Dermis blood vessel endothelial cell (primary cell): ENCODE measurements at regions not wholly inside any gene's neighbourhood (a gene's known extent, or its start where the extent isn't known, plus 50 kb on each side); places are given as distances from the start of the nearest gene placed in this dataset.
"Not testable (repeated sequence)": the region's sequence is repeated elsewhere in the genome, so short reads cannot be mapped to it uniquely, and the experiment has no call there.

Source experiments
- DNase-seq: peaks from one replicate; pipeline ENCODE4 v3.0.0; 2010

DNA sequence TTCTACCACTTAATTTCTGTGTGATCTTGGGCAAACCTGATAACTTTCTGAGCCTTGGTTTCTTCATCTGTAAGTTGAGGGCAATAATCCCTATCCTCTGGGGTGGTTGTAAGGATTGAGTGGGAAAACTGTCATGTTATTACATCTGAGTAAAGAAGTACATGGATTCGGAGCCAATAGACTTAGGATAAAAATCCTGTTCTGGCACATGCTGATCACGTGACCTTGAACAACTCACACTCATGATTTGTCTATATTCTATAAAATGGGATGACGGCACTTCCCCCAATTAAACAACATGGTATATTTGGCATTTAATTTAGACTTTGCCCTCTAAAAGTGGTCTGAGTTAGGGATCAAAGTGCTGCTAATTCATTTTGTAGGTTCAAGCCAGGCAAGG, 315.5 kb downstream of the PLPP3 start:
- DNase-seq: no peak

DNA sequence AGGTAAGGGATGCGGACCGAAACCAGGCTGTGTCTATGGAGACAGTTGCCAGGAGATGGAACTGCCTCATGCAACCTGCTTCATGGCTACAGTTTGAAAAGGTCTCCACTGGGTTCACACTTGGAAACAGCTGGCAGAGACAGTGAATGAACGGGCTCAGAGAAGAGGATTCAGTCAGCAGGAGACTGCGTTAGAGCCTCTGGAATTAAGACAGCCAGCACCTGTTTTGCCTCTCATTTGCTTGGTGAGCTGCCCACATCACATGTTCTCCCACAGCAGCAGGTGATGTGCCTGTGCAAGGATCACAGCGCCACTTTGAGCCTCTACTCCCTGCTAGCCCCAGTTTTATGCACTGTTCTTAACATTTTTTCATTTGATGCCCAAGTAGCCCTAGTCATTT, 321.0 kb downstream of the PLPP3 start:
- DNase-seq: no peak

DNA sequence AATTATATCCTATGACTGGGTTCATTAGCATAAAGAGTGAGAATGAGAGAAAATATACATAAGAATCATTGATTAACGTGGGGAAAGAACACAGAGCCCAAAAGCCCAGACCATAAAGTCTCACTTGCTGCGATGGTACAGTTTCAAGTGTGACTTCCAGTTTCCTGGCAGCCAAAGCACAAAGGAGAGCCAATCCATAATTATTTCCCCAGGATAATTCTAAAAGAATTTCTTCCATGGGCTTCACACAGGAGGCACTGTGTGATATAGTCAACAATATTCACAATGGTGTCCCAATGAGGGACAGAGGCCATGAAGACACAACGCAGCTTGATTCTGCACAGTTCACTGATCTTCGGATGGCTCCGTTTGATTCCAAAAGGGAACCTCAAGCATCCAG, 321.6 kb downstream of the PLPP3 start:
- DNase-seq: no peak

DNA sequence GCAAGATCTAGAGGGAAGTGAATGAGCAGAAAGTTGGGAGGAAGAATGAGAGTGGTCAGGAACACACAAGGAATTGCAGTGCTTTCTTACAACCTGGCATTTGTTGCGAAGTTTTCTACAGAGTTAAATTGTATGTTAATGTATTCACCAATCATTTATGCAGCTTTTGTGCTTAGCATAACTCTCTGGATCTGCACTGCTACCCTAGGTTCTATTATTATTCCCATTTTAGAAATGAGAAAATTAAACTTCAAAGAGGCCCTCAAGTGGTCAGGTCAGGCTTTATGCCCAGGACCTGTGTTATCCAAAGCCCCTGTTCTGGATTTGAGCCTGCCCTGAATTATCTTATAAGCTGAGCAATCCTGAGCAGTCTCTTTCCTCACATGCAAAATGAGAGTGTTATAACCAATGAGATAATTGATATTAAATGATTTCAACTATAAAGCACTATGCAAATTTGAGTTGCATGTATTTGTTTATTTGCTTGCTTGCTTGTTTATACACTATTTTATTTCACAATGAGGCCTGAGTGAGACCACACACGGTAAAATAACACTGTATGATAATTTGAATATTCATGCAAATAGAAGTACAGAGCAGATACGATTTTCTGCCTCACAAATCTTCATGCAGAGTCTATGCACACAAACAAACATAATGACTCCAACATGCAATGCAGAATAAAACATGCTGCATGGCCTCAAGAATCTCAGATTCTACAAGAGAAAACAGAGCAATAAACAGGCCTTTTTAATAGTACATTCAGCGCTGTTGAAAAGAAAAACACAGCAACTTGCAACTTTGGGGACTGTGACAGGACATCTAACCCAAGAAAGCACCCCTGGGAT, 323.0 kb downstream of the PLPP3 start:
- no peak for DNase-seq

DNA sequence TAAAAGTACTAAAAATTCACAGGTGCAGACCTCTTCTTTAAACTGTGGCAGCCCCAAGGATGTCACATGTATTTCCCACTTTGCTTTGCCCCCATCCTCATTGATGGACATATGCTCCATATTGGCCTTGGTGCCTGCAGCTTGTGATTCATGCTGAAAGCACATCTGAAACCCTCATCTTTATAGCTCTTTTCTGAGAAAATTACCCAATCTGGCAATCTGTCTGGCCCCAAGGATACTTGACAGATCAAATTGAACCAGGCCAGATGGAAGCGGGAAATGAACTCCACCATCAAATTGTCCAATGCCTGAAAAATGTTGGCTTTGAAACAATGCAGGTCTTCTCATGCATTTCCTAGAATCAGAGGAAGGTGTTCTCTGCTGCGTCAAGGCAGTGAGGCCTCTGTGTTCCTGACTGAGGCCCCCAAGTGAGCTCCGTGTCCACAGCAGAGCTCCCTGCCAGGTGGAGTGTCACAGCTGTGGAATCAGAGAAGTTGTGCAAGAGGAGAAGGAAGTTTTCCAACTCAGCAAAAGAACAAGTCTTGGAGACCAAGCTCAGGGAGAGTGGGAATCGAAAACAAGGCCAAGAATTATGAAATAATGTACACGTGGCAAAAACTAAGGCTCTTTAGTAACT, 323.7 kb downstream of the PLPP3 start:
- DNase-seq: no peak

DNA sequence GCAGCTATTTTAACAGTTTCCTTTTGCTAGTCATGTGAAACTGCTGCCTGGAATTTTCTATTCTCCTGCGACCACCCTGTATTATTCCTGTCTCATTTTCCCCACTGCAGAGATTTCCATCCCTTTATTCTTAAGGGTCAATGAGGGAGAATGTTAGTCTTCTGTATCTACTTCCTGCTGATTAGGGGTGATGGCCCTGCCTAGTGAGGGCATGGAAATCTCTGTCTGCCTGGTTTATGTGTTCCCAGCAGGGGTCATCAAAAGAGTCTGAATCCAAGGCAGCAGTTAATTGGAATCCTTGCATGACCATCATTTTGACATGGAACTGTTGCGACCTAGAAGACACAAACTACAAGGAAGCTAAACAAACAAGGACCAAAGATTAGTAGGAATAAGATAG, 325.2 kb downstream of the PLPP3 start:
- no peak for DNase-seq

DNA sequence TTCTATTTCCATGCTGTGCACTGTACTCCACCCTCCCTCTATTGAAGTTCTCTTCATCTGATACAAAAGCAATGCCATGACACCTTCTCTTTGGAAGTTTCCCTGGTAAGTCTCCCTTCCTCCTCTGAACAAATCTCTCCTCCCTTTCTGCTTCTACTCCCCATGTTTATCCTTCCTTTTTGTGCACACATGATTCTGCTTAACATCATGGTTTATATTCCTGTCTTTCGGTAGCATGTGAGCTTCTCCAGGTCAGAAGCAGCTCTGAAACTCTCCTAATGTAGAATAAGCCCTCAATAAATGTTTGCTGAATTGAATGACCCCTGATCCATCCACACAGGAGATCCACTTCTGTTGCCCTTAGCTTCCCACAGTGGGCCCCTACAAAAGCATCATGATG, 328.6 kb downstream of the PLPP3 start:
- no peak for DNase-seq

DNA sequence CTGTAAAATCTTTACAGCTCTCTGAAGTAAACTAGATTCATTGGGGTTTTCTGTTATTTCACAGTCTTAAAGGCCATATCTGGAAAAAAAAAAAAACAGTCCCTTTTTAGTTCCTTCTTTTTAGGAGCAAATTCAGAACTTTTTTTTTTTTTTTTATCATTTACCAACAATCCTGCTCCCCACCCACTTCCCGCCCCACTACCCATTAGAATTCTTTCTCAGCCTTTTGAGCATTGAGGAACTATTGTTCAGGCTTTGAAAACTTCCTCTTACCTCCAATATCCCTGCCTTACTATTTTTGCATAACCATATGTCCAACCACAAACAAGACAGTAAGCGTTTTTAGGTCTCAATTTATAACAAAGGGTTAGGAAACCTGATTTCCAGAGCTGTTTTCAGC, 330.1 kb downstream of the PLPP3 start:
- DNase-seq: no peak

DNA sequence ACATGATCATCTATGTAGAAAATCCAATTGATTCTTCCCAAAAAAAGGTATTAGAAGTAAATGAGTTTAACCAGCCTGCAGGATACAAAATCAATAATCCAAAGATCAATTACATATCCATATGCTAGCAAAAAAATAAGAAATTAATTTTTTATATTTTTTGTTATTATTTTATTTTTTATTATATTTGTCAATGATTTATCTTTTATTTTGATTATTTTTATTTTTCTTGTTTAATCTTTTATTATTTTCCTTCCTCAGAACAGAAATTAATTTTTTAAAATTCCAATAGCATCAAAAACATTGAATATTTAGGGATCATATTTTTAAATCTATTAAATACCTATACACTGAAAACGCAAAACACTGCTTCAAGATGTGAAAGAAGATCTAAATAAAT, 331.2 kb downstream of the PLPP3 start:
- DNase-seq: no peak

DNA sequence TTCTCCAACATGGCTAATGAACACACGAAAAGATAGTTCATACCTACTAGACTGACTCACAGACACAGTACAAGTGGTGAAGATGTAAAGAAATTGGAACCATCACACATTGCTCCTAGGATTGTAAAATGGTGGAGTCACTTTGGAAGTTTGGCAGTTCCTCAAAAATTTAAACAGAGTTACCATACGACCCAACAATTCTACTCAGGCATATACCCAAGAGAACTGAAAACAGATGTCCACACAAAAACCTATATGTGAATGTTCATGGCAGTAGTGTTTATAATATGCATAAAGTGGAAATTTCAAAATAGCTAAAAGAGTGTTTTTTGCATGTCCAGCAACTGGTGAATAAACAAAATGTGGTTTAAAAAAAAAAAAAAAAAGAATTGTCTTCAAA, 332.6 kb downstream of the PLPP3 start:
- DNase-seq: not testable (repeated sequence)

DNA sequence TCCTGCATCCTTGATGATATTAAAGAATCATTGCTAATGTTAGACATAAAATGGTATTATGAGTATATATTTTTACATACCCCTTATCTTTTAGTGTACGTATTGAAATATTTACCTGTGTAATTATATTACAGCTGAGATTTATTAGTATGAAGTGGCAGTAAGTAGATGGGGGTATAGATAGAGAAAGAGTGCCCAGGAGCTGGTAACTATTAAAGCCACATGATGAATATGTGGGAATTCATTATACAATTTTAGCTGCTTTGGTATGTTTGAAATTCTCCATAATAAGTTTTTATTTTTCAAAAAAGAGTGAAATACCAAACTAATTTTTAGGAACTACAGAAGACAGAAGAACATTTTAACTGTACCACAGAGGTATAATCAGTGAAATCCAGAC, 339.0 kb downstream of the PLPP3 start:
- no peak for DNase-seq

DNA sequence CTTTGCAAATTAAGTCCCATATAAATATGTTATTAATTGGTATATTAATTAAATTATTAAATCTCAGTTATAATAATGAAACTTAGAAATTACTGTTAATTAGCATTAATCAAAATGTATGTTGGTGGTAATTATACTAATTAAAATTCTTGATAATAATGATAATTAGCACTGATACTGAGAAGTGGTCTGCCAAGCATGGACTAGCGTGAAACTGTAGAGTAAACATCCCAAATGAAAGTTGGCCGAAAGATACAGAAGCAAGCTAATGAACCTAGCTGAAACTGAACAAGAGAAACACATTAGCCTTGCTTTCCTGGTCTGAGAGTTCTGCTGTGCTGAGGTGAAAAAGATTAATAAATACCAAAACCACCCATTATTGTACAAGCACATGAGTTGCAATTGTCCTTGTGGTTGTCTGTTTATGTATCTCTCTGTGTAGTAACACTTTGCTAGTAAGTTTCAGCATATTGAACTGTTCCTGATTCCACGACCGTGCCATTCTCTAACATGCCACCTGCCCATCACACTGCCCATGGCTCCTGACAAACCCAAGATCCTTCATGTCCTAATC, 341.8 kb downstream of the PLPP3 start:
- DNase-seq: no peak

DNA sequence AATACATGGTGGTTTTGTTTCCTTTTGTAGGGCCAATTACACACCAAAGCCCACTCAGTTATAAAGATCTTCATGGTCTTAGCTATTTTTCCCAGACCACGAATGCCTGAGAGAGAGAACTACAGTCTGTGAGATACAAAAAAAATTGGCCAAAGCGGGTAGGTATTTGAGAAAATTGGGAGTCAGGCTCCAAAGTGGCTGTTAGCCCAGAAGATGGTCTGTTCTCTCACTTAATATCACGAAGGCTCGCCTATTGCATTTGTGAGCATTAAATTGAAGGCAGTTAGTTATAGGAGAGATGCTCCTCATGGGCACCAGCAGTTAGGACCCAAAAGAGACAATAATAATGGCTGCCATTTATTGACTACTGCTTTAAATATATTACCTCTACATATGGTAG, 342.7 kb downstream of the PLPP3 start:
- DNase-seq: no peak

DNA sequence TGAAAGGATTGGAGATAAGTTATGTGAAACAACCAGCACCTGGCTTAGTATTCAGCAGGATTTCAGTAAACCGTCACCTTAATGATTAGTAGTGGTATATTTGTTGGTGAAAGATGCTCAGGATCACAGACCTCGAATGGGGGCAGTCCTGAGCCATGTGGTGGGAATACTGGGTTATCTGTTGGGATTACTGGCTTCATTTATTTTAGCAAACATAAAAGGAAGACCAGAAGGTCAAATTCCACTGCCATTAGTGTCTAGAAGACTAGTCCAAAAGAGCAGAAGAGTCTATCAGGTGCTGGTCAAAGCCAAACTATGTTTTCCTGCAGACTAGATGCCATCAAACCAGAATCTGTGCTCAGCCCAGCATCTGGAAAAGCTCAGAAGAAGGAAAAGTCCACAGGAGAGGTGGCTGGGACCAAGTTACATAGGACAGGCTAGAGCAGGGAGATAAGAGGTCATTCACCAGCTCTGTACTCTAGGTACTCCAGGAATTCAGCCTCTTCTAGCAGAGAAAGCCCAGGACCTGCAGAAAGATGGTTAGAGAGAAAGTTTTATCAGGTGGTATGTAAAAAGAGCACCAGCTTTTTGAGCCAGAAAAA, 343.4 kb downstream of the PLPP3 start:
- no peak for DNase-seq

DNA sequence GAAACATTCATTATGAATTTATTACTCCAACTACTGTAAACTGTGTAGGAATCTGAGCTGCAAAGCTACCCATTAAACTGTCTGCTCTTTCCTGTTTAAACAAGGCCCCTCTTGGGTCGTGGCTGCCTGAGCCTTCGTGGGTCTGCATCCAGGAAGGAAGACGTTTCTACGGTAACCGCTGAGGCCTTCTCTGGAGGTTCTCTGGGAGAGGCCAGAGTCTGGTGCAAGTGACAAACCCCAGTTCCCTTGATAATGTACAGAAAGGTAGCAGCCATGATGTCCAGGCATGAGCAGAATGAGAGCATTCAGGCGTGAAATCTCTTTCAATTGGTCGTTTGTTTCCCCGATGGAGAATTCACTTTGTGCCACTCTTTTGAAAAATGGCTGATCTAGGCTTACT, 350.2 kb downstream of the PLPP3 start:
- DNase-seq: peak; percentile 5

DNA sequence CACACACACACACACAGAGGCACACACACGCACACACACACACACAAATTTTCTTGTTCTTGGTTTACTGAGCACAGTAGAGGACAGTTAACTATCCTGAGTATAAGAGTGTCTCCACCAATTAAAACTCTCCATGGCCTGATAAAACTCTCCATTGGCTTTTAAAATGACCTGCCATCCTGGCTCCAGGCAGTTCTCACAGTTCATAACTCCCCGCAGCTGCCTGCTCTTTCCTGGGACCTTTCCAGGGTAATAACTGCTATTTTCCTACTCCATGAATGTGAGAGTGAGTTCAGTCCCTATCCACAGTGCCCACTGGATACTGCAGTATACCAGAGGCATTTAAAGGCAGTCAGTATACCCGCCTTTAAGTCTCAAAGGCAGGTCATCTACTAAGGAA, 351.5 kb downstream of the PLPP3 start:
- DNase-seq: no peak

DNA sequence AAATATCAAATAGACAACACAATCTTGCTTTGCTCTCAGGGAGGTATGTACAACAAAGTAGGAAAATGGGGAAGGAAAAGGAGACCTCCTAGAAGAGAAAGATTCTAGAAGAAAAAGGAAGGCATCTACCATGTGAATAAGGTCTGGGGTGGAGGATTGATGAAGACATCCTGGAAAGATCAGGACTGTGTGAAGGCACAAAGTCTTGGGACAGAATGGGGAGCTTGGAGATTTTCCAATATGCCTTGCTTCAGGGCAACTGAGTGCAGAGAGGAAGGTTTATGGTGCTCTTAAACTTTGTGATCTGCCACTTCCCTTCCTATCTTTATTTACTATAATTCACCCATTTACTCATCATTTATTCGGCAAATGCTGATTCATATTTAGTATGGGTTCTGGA, 352.0 kb downstream of the PLPP3 start:
- no peak for DNase-seq

DNA sequence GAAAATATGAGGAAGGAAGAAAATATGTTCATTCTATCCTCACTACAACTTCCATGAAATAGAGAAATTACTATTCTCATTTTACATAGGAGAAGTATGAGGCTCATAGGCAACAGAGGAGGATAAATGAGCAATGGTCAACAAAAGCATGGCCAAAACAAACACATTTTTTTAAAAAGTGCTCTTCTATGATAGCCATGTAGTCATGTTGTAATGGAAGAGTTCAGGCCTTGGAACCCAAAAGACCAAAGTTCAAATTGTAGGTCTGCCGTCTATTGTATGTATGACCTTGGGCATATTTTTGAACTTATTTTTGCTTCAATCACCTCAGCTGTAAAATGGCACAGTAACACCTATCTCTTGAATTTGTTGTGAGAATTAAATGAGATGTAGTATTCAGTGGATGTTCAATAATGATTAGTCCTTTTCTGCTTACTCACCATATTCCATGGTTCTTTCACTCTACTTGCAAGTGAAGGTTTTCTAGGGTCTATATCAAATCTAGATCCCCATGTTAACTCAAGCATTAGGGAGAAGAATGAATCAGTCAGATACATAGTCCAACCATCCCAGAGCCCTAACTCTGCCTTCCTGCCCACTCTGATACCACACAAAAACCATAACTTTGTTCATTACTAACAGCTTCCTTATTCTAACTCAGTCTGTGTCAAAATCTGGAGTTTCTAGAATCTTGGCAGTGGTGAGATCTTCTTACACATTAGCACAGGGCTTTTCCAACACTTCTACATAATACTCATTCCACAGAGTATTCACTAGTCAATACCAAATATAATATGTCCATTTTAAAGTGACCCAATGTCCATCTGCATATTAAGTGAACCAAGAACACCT, 353.2 kb downstream of the PLPP3 start:
- DNase-seq: no peak

DNA sequence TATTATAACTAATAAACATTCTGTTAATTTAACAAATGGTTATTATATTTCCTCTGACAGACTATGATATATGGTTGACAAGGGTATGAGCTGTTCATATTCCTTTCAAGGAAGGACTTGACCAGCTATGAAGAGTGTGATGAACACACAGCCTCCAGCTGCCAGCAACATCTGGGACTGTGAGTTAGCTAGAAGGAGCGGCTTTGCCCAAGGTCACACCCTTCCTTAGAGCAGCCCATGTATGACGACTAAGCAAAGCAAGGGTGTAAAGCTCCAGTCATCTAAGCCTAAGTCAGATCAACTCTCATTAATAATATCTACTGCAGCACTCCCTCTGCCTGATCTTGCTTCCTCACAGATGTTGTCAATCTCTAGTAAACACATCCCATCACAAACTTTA, 355.4 kb downstream of the PLPP3 start:
- no peak for DNase-seq

DNA sequence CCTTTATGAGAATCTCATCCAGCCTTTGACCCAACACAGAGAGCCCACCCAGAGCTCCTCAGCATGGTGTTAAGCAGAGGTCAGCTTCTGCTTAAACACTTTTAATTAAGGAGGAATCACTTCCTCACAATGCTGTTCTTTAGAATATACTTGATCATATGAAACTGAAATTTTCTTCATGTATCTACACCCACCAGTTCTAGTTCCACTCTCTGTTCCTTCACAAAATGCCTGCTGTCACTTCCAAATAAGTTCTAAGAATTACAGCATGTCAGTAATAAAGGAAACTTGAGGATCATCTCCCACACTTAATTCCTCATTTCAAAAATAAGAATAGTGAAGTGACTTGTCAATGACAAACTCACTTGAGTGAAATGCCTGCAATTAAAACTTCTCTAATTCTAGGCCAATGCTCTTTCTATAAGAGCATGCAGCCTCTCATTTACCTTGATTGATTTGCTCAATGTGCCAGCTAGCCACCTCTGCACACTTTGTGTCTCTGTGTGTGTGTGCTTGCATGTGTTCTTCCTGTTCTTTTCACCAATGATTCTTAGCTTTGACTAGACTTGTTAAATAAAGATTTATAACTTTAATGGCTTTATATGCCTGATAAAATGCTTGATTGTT, 356.3 kb downstream of the PLPP3 start:
- DNase-seq: no peak

DNA sequence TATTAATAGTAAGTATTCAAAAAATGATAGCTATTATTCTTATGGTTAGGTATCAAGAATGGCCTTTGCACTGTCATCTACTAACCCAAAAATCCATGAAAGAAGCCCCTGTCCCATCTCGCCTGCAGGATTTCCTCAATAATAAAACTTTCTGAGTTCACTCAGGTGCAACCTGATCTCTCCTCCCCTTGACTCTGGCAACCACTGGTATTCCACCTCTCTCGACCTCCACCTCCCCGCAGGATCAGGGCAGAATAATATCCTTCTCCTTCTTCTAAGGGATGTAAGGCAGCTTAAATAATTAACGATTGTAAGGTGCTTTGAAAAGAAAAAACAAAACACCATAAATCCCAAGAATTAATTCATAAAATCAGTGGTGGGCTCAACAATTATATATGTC, 359.3 kb downstream of the PLPP3 start:
- DNase-seq: no peak

DNA sequence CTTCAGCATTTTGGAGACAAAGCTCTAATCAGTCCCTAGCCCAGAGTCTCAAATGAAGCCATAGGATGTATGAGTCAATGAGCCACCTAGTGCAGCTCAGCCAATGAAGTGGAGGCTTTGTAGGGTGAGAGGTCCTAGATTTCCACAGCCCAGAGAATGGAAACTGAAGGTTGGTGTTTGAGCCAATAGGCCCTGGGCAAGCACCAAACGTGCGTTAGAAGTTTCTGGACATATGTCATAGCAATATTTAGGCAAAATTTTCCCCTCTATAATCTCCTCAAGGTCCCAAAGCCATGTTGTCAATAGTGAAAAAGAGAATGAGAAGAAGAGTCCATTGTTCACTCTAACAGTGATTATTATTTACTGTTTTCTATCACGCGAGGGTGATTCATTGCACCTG, 361.3 kb downstream of the PLPP3 start:
- no peak for DNase-seq
